ENCODE measurements at regions not wholly inside any gene's neighbourhood (a gene's known extent, or its start where the extent isn't known, plus 50 kb on each side); places are given as distances from the start of the nearest gene placed in this dataset.

DNA sequence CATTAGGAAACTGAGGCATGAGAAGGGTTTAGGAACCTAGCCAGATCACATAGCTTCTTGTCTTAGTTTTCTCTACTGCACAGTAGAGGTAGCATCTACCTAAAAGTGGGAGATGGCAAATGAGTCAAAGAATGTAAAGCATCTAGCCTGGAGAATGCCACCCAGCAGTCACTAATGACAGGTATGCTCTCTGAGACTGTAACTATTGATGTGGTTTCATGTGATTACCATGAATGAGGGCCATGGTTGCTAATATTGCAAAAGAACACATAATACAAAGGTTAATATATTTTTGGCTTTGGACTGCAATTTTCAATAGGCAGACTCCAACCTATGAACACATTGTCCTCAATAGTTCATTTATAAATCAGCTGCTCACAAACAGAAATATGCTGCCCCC, 389.9 kb downstream of the GRIN2B start:
- no peak overlapping the region for H3K27ac ChIP-seq
- intact Hi-C loops (cut with DNase I; ENCODE audit: low total_unique reads): no loop called here
- no peak overlapping the region for H3K4me3 ChIP-seq
- no peak for DNase-seq (ENCODE audit: low spot score in 2 of 2)
- H3K9me3 ChIP-seq: no peaks in the 10 kb centered on the region
- no peaks in the 10 kb centered on the region for H3K4me1 ChIP-seq
- H3K27me3 ChIP-seq: no peaks in the 10 kb centered on the region
- no peaks in the 10 kb centered on the region for H3K36me3 ChIP-seq
- no peak for TF ChIP-seq POLR2AphosphoS5 (IDR thresholded peaks at IDR 0.05)
- TF ChIP-seq, protein P1, sequence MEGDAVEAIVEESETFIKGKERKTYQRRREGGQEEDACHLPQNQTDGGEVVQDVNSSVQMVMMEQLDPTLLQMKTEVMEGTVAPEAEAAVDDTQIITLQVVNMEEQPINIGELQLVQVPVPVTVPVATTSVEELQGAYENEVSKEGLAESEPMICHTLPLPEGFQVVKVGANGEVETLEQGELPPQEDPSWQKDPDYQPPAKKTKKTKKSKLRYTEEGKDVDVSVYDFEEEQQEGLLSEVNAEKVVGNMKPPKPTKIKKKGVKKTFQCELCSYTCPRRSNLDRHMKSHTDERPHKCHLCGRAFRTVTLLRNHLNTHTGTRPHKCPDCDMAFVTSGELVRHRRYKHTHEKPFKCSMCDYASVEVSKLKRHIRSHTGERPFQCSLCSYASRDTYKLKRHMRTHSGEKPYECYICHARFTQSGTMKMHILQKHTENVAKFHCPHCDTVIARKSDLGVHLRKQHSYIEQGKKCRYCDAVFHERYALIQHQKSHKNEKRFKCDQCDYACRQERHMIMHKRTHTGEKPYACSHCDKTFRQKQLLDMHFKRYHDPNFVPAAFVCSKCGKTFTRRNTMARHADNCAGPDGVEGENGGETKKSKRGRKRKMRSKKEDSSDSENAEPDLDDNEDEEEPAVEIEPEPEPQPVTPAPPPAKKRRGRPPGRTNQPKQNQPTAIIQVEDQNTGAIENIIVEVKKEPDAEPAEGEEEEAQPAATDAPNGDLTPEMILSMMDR (IDR thresholded peaks at IDR 0.05): no peak

DNA sequence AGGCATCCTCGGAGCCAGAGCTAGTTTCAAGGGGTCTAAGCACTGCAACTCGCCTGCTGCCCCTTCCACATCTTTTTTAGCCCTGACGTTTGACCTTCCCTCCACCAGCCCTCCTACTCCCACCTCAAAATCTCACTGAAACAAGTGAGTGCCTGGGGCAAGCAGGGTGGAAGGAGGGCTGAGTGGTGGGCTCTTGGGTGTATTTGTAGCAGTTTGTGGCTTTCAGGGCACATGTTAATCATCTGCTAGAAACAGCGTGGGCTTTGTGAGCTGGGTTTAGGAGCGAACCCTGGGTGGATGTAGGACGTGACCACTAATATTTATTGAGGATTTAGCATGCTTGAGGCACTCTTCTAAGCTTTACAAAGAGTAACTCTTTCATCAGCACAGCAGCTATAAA, 390.3 kb downstream of the GRIN2B start:
- Histone ChIP-seq H3K9me3 (no peaks in the 10 kb centered on the region), H3K36me3 (no peaks in the 10 kb centered on the region), H3K4me1 (no peaks in the 10 kb centered on the region), H3K27ac (no peak overlapping the region), H3K27me3 (no peaks in the 10 kb centered on the region), H3K4me3 (no peak overlapping the region)
- DNase-seq (ENCODE audit: low spot score in 2 of 2): no peak
- TF ChIP-seq POLR2A (IDR thresholded peaks at IDR 0.05): no peak
- TF ChIP-seq, protein P1 (IDR thresholded peaks at IDR 0.05): no peak
- TF ChIP-seq POLR2AphosphoS5 (IDR thresholded peaks at IDR 0.05): no peak
- intact Hi-C loops (cut with DNase I; ENCODE audit: low total_unique reads): no loop called here

DNA sequence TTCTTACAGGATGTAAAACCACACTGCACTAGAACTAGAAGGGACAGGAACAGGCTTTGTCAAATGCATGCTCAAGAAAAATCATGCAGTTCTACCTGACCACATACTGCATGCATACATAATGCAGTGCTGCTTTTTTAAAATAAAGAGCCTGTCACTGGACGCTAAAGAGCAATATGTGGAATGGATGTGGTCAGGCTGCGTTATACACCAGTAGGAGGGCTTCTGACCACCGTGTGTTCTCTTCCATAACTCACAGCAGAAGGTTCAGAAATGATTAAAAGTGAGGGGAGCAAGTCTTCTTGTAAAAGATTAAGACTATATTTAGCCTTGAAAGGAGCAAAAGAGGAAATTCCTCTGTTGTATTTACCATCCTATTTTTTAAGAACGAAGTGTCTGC, 392.0 kb downstream of the EMP1 start:
- intact Hi-C loops (cut with DNase I; ENCODE audit: low total_unique reads): no loop called here
- no peak for TF ChIP-seq POLR2A (IDR thresholded peaks at IDR 0.05)
- TF ChIP-seq, protein P1 (IDR thresholded peaks at IDR 0.05): no peak
- TF ChIP-seq POLR2AphosphoS5 (IDR thresholded peaks at IDR 0.05): no peak

DNA sequence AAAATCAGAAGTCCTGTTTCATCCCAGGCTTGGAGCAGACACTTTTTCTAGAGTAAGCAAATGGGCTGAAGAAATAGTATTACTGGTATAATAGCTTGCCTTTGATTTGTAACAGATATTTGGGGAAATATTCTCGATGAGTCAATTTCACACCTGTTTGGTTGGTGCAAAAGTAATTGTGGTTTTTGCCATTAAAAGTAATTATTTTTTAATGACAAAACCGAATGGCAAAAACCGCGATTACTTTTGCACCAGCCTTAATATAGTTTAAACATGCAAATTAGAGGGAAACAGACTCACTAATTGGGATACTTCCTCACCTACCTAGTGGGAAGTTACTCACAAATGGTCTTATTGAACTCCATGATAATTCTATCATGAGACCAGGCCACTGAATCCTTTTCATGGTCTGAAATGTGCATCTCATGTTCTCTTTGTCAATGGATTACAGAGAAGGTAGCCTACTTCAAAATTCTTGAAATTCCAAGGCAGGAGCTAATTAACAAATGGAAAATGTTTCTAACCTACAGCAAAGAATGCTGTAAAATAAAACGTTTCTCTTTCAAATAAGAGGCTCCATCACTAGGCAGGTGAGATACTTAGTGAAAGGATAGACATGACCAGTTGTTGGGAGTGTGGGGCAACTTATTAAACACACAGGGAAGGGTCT, 391.3 kb downstream of the EMP1 start:
- Histone ChIP-seq H3K9me3 (no peaks in the 10 kb centered on the region), H3K4me1 (no peaks in the 10 kb centered on the region), H3K36me3 (no peaks in the 10 kb centered on the region), H3K27me3 (no peaks in the 10 kb centered on the region), H3K4me3 (no peak overlapping the region), H3K27ac (no peak overlapping the region)
- no peak for DNase-seq (ENCODE audit: low spot score in 2 of 2)
- TF ChIP-seq POLR2A (IDR thresholded peaks at IDR 0.05) (no peak), POLR2AphosphoS5 (IDR thresholded peaks at IDR 0.05) (no peak)
- TF ChIP-seq, protein P1 (IDR thresholded peaks at IDR 0.05): no peak
- intact Hi-C loops (cut with DNase I; ENCODE audit: low total_unique reads): no loop called here

More for the DNA sequence above, 392.0 kb downstream of the EMP1 start:
- no peaks in the 10 kb centered on the region for H3K9me3 ChIP-seq
- no peak overlapping the region for H3K27ac ChIP-seq
- no peaks in the 10 kb centered on the region for H3K27me3 ChIP-seq
- no peak for DNase-seq (ENCODE audit: low spot score in 2 of 2)
- H3K4me3 ChIP-seq: no peak overlapping the region
- no peaks in the 10 kb centered on the region for H3K36me3 ChIP-seq
- H3K4me1 ChIP-seq: no peaks in the 10 kb centered on the region

DNA sequence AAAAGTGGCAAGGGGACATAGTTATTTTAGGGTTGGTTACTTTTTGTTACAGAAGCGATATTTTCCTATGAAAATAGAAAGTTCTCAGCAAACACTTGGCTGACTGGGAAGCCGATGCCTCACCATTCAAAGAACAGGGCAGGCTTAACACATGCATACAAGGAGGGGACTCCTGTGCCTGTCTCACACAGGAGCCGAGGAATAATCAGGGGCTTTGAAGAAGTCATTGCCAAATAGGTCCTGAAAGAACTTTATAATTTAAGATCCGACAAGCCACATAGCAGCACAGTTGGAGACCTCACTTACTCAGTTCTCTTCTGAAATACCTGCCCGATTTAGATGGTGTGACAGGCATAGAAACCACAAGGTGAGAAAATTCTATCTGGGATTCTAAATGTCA, 389.8 kb downstream of the EMP1 start:
- Histone ChIP-seq H3K27me3 (no peaks in the 10 kb centered on the region), H3K27ac (no peak overlapping the region), H3K4me3 (no peak overlapping the region), H3K36me3 (no peaks in the 10 kb centered on the region), H3K4me1 (no peaks in the 10 kb centered on the region), H3K9me3 (no peaks in the 10 kb centered on the region)
- TF ChIP-seq, protein P1 (IDR thresholded peaks at IDR 0.05): no peak
- TF ChIP-seq POLR2A (IDR thresholded peaks at IDR 0.05): no peak
- TF ChIP-seq POLR2AphosphoS5 (IDR thresholded peaks at IDR 0.05): no peak
- intact Hi-C loops (cut with DNase I; ENCODE audit: low total_unique reads): no loop called here
- no peak for DNase-seq (ENCODE audit: low spot score in 2 of 2)

All from breast epithelium (tissue), 4 donors.